Osteocyte (in vitro differentiated cells): ENCODE measurements at regions not wholly inside any gene's neighbourhood (a gene's known extent, or its start where the extent isn't known, plus 50 kb on each side); places are given as distances from the start of the nearest gene placed in this dataset.
A peak's percentile ranks its signal among the peaks of the same experiment; 100 is the strongest.

Experiments used
- DNase-seq: peaks from one replicate; pipeline ENCODE4 v3.0.0; 2021; ENCODE audit warnings: mixed read lengths; ENCODE audit not compliant: unreplicated experiment; ENCODE audit errors: extremely low spot score
- H3K27ac Mint-ChIP-seq: one replicate; pipeline ENCODE4 v1.8.0; 2021; ENCODE audit warnings: mild to moderate bottlenecking, mixed read lengths; ENCODE audit not compliant: unreplicated experiment
- H3K27me3 Mint-ChIP-seq: one replicate; pipeline ENCODE4 v1.8.0; 2021; ENCODE audit warnings: mixed read lengths; ENCODE audit not compliant: unreplicated experiment
- H3K36me3 Mint-ChIP-seq: one replicate; pipeline ENCODE4 v1.8.0; 2021; ENCODE audit warnings: mixed read lengths; ENCODE audit not compliant: unreplicated experiment
- H3K4me1 Mint-ChIP-seq: one replicate; pipeline ENCODE4 v1.8.0; 2021; ENCODE audit warnings: mixed read lengths; ENCODE audit not compliant: unreplicated experiment
- H3K4me3 Mint-ChIP-seq: one replicate; pipeline ENCODE4 v1.8.0; 2021; ENCODE audit warnings: mild to moderate bottlenecking, moderate library complexity, mixed read lengths; ENCODE audit not compliant: unreplicated experiment
- H3K9me3 Mint-ChIP-seq: one replicate; pipeline ENCODE4 v1.8.0; 2021; ENCODE audit warnings: mixed read lengths; ENCODE audit not compliant: unreplicated experiment
- TF ChIP-seq, protein P1 (sequence below): fragments of 200-600 bp; sonication (generic); IDR thresholded peaks from 2 replicates; pipeline ENCODE4 v1.5.0; 2021; ENCODE audit warnings: antibody characterized with exemption, mild to moderate bottlenecking, moderate library complexity

DNA sequence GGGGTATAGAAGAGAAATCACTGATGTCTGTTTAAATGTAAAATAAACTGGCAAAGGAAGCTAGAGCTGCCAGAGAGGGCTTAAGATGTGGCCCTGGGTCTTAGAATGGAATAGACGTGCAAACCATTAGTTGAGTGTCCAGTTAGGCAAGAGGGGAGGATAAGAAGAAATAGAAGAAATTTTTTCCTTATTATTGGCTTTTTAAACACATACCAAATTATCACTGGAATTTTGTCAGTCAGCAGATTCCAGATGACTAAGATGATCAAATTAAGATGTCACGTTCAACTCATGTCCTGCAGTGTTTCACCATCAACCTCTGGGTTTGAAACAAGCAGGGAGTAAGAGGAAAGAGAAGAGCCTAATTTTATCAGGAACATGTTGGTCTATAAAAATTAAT lies 71.6 kb upstream of the C1orf21 start:
- no peaks in the 10 kb centered on the region for H3K36me3 Mint-ChIP-seq
- H3K4me1 Mint-ChIP-seq = peaks cover 19% of the 10 kb centered on the region
- no peaks in the 10 kb centered on the region for H3K27me3 Mint-ChIP-seq
- no peaks in the 10 kb centered on the region for H3K9me3 Mint-ChIP-seq
- no peak overlapping the region for H3K4me3 Mint-ChIP-seq
- TF ChIP-seq, protein P1, sequence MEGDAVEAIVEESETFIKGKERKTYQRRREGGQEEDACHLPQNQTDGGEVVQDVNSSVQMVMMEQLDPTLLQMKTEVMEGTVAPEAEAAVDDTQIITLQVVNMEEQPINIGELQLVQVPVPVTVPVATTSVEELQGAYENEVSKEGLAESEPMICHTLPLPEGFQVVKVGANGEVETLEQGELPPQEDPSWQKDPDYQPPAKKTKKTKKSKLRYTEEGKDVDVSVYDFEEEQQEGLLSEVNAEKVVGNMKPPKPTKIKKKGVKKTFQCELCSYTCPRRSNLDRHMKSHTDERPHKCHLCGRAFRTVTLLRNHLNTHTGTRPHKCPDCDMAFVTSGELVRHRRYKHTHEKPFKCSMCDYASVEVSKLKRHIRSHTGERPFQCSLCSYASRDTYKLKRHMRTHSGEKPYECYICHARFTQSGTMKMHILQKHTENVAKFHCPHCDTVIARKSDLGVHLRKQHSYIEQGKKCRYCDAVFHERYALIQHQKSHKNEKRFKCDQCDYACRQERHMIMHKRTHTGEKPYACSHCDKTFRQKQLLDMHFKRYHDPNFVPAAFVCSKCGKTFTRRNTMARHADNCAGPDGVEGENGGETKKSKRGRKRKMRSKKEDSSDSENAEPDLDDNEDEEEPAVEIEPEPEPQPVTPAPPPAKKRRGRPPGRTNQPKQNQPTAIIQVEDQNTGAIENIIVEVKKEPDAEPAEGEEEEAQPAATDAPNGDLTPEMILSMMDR = no peak
- no peak for DNase-seq
- H3K27ac Mint-ChIP-seq = peak overlapping the region; percentile 49

DNA sequence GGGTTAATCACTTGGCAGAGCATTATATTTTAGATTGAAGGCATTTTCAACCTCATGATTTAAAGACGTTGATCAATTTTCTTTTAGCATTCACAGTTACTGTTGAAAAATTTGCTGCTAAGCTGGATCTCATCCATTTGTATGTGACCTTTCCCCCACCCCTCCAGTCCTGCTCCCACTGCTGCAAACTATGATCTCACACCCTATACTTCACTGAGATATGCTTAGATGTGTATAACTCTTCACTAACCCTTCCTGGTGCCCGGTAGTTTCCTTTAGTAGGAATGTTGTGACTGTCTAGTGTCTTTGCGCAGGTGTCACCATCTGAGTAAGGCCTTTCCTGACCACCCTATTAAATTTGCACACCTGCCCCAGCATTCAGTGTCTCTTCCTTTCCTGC lies 67.0 kb upstream of the C1orf21 start:
- TF ChIP-seq, protein P1 = no peak
- Mint-ChIP-seq H3K4me3 (no peak overlapping the region), H3K27me3 (no peaks in the 10 kb centered on the region), H3K36me3 (no peaks in the 10 kb centered on the region), H3K4me1 (peaks cover 9% of the 10 kb centered on the region), H3K9me3 (no peaks in the 10 kb centered on the region), H3K27ac (no peak overlapping the region)
- no peak for DNase-seq

GRCh38 chr1:184322253-184322652 lies 64.6 kb upstream of the C1orf21 start:
- H3K4me3 Mint-ChIP-seq = no peak overlapping the region
- TF ChIP-seq, protein P1 = no peak
- H3K9me3 Mint-ChIP-seq = no peaks in the 10 kb centered on the region

GRCh38 chr1:184324972-184325371 lies 61.9 kb upstream of the C1orf21 start:
- no peak overlapping the region for H3K27ac Mint-ChIP-seq

More at GRCh38 chr1:184322253-184322652, 64.6 kb upstream of the C1orf21 start:
- Mint-ChIP-seq H3K27me3 (no peaks in the 10 kb centered on the region), H3K27ac (no peak overlapping the region), H3K36me3 (no peaks in the 10 kb centered on the region), H3K4me1 (no peaks in the 10 kb centered on the region)
- DNase-seq = no peak

GRCh38 chr1:184326278-184326677 lies 60.6 kb upstream of the C1orf21 start:
- peaks cover 7% of the 10 kb centered on the region for H3K4me1 Mint-ChIP-seq
- no peaks in the 10 kb centered on the region for H3K36me3 Mint-ChIP-seq
- no peak for DNase-seq
- no peak overlapping the region for H3K27ac Mint-ChIP-seq
- no peaks in the 10 kb centered on the region for H3K27me3 Mint-ChIP-seq
- TF ChIP-seq, protein P1 = no peak
- H3K4me3 Mint-ChIP-seq = no peak overlapping the region
- no peaks in the 10 kb centered on the region for H3K9me3 Mint-ChIP-seq

More at GRCh38 chr1:184324972-184325371, 61.9 kb upstream of the C1orf21 start:
- DNase-seq = no peak
- no peaks in the 10 kb centered on the region for H3K36me3 Mint-ChIP-seq
- TF ChIP-seq, protein P1 = no peak
- no peaks in the 10 kb centered on the region for H3K9me3 Mint-ChIP-seq
- no peaks in the 10 kb centered on the region for H3K4me1 Mint-ChIP-seq
- H3K27me3 Mint-ChIP-seq = no peaks in the 10 kb centered on the region
- no peak overlapping the region for H3K4me3 Mint-ChIP-seq
